Left hindlimb (tissue), 1 donor: ENCODE measurements at regions not wholly inside any gene's neighbourhood (a gene's known extent, or its start where the extent isn't known, plus 50 kb on each side); places are given as distances from the start of the nearest gene placed in this dataset.
"Not testable (repeated sequence)": the region's sequence is repeated elsewhere in the genome, so short reads cannot be mapped to it uniquely, and the experiment has no call there.

Experiments
- DNase-seq: peaks from one replicate; pipeline ENCODE4 v3.0.0-alpha.2; 2018

DNA sequence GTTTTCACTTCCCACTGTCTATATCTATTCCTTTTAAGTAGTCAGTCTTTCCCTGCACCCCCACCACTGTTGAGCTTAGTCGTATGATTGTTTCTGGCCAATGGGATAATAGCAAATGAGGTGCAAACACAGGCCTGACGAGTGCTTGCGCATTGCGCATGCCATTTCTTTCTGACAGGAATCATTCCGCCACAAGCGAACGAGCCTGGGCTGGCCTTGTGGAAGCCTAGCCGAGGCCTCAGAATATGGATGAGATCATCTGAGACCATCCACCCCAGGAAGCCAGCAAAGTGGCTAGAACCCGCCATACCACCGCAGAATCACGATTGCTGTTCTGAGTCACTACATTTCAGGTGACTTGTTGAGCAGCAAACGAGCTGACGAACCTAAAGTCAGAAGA is 52.2 kb upstream of the PRL start:
- no peak for DNase-seq

DNA sequence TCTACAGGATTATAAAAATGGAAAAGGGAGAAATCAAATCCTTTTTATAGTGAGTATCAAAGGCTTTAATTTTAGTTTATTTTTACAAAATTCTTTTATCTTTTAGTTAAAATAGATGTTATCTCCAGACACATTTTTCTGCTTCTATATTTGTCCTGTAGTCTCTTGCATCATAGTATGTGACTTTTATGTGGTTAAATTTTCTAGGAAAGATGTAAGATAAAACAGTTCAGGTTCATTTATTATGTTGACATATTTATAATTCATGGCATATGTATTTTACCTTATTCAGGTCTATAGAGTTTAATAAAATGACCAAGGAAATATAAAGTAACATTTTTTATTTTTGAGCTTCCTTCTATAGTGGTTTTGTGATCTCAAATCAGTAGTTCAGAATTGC is 52.7 kb upstream of the PRL start:
- no peak for DNase-seq

- DNase-seq = no peak
Observed at GRCh38 chr6:22350109-22350508, 53.3 kb upstream of the PRL start.

GRCh38 chr6:22353101-22353500 is 56.3 kb upstream of the PRL start:
- DNase-seq = no peak

DNA sequence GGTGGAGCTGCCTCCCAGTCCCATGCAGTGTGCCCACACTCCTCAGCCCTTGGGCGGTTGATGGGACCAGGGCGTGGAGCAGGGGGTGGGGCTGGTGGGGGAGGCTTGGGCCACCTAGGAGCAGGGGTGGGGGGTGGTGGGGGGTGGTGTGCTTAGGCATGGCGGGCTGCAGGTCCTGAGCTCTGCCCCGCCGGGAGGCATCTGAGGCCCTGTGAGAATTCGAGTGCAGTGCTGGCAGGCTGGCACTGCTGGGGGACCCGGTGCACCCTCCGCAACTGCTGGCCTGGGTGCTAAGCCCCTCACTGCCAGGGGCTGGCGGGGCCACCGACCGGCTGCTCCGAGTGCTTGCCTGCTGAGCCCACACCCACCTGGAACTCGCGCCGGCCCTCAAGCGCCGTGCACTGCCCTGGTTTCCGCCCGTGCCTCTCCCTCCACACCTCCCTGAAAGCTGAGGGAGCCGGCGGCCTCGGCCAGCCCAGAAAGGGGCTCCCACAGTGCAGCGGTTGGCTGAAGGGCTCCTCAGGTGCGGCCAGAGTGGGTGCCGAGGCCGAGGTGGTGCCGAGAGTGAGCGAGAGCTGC is 59.6 kb upstream of the PRL start:
- DNase-seq = no peak

- no peak for DNase-seq
Observed at GRCh38 chr6:22357724-22358189, 60.9 kb upstream of the PRL start.

GRCh38 chr6:22361576-22361975 is 64.7 kb upstream of the PRL start:
- DNase-seq = no peak

GRCh38 chr6:22362361-22362760 is 65.5 kb upstream of the PRL start:
- DNase-seq = no peak

GRCh38 chr6:22363166-22363713 is 66.4 kb upstream of the PRL start:
- DNase-seq = no peak

DNA sequence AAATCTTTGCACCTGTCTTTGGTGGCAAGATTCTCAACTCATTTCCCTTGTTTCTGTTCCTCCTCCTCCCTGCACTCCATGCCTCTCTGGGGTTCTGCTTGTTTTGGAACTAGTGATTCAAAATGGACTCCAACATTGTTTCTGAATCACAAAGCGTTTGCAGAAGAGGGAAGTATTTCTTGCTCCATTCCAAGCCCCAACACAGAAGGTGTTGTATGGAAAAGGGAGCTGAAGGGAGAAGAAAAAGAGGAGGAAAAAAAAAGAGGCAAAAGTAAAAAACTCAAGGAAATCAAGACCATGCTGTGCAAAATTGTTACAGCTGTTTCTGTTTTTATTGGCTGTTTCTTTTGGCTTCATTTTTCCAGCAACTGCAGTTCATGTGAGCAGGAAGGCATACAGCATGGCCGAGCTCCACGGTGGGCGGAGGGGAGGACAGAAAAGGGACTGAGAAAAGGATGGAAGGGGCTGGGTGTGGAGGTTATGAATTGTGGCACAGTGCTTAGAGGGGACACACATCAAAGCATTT is 66.9 kb upstream of the PRL start:
- DNase-seq = peak; percentile 67

- DNase-seq = no peak
Observed at GRCh38 chr6:22364306-22364705, 67.5 kb upstream of the PRL start.

DNA sequence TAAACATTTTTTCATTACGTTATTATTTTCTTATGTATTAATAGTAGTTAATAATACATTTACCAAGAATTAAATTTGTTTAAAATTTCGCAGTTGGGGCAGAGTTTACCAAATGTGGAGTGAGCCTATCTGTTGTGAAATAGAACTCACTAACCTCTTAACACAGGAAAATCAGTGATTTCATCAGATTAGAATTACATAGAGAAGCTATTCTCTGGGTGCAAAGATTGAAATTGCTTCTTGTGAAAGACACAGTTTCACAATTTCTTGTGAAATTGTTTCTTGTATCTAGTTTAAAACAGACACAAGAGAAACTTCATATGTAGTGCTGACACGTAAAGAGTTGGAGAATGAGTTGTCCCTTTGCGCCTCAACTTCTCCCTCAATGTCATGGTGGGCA is 69.4 kb upstream of the PRL start:
- no peak for DNase-seq

DNA sequence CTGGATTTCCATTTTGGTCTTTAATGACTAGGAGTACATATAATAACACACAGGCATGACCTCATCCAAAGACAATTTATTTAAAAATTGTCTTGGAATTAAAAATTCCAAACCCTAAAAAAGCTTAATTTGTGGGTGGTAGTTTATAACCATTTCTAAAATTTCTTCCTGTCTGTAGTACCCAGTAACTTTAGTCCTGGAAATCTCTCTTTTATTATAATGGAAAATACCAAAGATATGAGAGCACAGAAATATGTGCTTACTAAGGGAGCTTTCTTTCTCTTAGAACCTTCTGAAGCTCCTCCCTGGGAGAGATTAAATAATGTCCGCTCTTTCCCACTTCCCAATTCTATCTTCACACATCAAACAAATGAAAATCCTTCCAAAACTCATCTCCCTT is 70.5 kb upstream of the PRL start:
- no peak for DNase-seq

- no peak for DNase-seq
Observed at GRCh38 chr6:22368794-22369193, 72.0 kb upstream of the PRL start.

DNA sequence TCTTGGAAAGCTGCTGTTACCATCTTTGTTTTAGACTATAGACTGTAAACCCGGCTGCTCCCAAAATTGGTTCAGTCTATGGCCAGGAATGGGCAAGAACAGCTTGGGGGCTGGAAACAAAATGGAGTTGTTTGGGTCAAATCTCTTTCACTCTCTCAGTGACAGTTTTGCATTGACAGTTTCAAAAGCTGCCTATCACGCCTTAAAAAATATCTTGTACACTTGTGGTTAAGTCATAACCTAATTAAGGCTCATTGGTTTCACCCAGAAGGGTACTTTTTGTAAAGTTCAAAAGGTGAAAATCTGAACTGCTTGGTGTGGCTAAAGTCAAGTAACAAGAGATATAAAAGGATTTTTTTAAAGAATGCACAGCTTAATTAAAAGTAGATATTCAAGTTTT is 76.1 kb upstream of the PRL start:
- no peak for DNase-seq

GRCh38 chr6:22374950-22375349 is 78.1 kb upstream of the PRL start:
- not testable (repeated sequence) for DNase-seq

DNA sequence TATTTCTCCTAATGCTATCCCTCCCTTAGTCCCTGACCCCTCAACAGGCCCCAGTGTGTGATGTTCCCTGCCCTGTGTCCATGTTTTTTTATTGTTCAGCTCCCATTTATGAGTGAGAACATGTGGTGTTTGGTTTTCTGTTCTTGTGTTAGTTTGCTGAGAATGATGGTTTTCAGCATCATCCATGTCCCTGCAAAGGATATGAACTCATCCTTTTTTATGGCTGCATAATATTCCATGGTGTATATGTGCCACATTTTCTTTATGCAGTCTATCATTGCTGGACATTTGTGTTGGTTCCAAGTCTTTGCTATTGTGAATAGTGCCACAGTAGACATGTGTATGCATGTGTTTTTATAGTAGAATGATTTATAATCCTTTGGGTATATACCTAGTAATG is 79.5 kb upstream of the PRL start:
- not testable (repeated sequence) for DNase-seq

- DNase-seq = not testable (repeated sequence)
Observed at GRCh38 chr6:22378536-22378935, 81.7 kb upstream of the PRL start.

DNA sequence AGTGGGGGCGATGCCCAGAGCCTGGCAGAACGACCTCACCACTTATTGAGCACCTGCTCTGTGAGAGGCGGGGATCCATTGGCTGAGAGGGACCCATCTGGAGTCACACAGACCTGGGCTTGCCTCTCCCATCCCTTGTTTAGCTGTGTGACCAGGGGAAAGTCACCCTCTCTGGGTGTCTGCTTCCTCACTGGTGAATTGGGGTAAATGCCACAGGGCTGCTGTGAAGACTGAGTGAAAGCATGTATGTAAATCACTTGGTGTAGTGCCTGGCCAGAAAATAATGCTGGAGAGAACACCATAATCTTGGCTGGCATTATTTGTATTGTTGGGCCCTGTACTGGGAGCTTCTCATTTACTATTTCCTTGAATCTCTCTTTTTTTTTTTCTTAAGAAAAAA is 83.4 kb upstream of the PRL start:
- DNase-seq = no peak

- DNase-seq = no peak
Observed at GRCh38 chr6:22381845-22382544, 85.2 kb upstream of the PRL start.

GRCh38 chr6:22383016-22383415 is 86.2 kb upstream of the PRL start:
- no peak for DNase-seq

DNA sequence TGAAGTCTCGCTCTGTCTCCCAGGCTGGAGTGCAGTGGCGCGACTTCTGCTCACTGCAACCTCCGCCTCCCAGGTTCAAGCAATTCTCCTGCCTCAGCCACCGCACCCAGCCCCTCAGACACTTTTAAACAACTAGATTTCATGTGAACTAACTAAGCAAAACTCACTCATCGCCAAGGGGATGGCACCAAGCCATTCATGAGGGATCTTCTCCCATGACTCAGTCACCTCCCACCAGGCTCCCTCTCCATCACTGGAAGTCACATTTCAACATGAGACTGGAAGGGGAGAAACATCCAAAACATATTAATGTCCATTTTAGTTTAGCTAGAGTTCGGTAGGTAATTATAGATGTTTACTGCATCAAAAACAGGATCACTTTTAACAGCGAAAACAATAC is 95.9 kb upstream of the PRL start:
- DNase-seq = no peak

DNA sequence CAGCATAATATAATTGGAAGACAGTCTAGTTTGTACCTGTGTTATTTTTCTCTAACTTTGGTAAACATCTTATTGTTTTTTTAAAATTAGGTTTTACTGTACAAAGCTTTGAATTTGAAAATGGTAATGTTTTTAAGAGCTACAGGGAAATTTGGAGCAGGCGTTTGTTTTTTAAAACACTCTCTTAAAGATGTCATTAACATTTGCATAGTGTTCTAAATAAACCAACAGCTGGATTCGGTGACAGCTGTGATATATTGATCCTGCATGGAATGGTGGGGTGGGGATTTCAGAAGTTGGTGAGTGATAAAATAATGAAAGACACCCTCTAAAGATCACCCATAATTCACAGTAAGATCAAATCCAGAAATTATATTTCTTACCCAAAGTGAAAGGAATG is 97.9 kb upstream of the PRL start:
- DNase-seq = no peak

- no peak for DNase-seq
Observed at GRCh38 chr6:22399693-22400092, 102.9 kb upstream of the PRL start.
